RWPE2 (cell line): ENCODE measurements at regions not wholly inside any gene's neighbourhood (a gene's known extent, or its start where the extent isn't known, plus 50 kb on each side); places are given as distances from the start of the nearest gene placed in this dataset.

ENCODE experiments used
- ATAC-seq: fragments of 200-7000 bp; cut with Tn5 transposase; 3 replicates; pipeline ENCODE4 v1.9.1; 2021; ENCODE audit warnings: low read depth
- DNase-seq: peaks from one replicate; pipeline ENCODE4 v3.0.0-alpha.2; 2020; ENCODE audit warnings: low spot score
- H3K27ac ChIP-seq: fragments of 450-650 bp; 2 replicates; pipeline ENCODE4 v1.5.1; 2017; ENCODE audit warnings: mild to moderate bottlenecking; ENCODE audit not compliant: poor library complexity, severe bottlenecking
- H3K27me3 ChIP-seq: fragments of 250-450 bp; sonication (Bioruptor Pico); 2 replicates; pipeline ENCODE4 v1.5.1; 2021; ENCODE audit warnings: mild to moderate bottlenecking, moderate library complexity; ENCODE audit not compliant: insufficient read depth, poor library complexity, severe bottlenecking
- H3K36me3 ChIP-seq: fragments of 250-450 bp; sonication (Bioruptor Pico); 2 replicates; pipeline ENCODE4 v1.5.1; 2020; ENCODE audit warnings: low read depth, mild to moderate bottlenecking, moderate library complexity
- H3K4me1 ChIP-seq: fragments of 250-450 bp; sonication (Bioruptor Pico); 2 replicates; pipeline ENCODE4 v1.5.1; 2021; ENCODE audit warnings: mild to moderate bottlenecking, moderate library complexity; ENCODE audit not compliant: insufficient read depth, poor library complexity, severe bottlenecking
- H3K4me3 ChIP-seq: fragments of 250-450 bp; sonication (Bioruptor Pico); 2 replicates; pipeline ENCODE4 v1.5.1; 2021; ENCODE audit warnings: mild to moderate bottlenecking, moderate library complexity; ENCODE audit not compliant: severe bottlenecking
- H3K9me3 ChIP-seq: fragments of 250-450 bp; sonication (Bioruptor Pico); 2 replicates; pipeline ENCODE4 v1.5.1; 2021; ENCODE audit warnings: mild to moderate bottlenecking, moderate library complexity; ENCODE audit not compliant: severe bottlenecking
- TF ChIP-seq, protein P1 (sequence below): fragments of 450-650 bp; IDR thresholded peaks from one replicate; pipeline ENCODE4 v1.5.1; 2017; ENCODE audit warnings: mild to moderate bottlenecking, moderate library complexity; ENCODE audit not compliant: poor library complexity, severe bottlenecking

DNA sequence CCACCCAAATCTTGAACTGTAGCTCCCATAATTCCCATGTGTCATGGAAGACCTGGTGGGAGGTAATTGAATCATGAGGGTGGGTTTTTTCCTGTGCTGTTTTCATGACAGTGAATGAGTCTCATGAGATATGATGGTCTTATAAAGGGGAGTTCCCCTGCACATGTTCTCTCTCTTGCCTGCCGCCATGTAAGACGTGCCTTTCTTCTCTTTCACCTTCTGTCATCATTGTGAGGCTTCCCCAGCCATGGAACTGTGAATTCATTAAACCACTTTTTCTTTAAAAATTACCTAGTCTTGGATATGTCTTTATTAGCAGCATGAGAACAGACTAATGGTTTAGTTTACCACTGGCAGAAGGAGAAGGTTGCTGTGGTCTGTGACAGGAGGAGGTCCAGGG, 111.5 kb upstream of the RAB18 start:
- H3K36me3 ChIP-seq = no peaks in the 10 kb centered on the region
- H3K4me3 ChIP-seq = no peak overlapping the region
- TF ChIP-seq, protein P1, sequence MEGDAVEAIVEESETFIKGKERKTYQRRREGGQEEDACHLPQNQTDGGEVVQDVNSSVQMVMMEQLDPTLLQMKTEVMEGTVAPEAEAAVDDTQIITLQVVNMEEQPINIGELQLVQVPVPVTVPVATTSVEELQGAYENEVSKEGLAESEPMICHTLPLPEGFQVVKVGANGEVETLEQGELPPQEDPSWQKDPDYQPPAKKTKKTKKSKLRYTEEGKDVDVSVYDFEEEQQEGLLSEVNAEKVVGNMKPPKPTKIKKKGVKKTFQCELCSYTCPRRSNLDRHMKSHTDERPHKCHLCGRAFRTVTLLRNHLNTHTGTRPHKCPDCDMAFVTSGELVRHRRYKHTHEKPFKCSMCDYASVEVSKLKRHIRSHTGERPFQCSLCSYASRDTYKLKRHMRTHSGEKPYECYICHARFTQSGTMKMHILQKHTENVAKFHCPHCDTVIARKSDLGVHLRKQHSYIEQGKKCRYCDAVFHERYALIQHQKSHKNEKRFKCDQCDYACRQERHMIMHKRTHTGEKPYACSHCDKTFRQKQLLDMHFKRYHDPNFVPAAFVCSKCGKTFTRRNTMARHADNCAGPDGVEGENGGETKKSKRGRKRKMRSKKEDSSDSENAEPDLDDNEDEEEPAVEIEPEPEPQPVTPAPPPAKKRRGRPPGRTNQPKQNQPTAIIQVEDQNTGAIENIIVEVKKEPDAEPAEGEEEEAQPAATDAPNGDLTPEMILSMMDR = no peak
- no peaks in the 10 kb centered on the region for H3K27me3 ChIP-seq
- H3K9me3 ChIP-seq = no peaks in the 10 kb centered on the region
- H3K27ac ChIP-seq = peak overlapping the region; percentile 76
- ATAC-seq = no peak
- peaks cover 29% of the 10 kb centered on the region for H3K4me1 ChIP-seq
- no peak for DNase-seq

DNA sequence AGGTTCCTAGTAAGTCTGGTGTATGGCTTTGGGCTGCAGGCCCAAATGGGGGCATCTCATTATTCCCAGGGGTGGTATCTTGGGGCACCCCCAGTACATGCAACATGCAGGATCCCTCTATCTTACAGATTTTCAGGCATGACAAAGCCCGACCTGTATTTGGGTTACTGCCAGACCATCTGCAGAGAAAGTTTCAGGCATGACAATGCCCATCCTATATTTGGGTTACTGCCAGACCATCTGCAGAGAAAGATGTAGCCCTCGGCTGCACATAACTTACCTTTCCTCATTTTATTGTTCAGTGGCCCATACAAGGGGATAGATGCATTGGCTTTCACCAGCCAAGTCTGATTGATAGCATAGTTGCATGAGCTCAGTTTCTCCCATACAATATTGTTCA, 112.2 kb upstream of the RAB18 start:
- no peak for DNase-seq
- Histone ChIP-seq H3K9me3 (no peaks in the 10 kb centered on the region), H3K4me3 (no peak overlapping the region), H3K36me3 (no peaks in the 10 kb centered on the region), H3K27me3 (no peaks in the 10 kb centered on the region), H3K27ac (peak overlapping the region; percentile 76), H3K4me1 (peaks cover 29% of the 10 kb centered on the region)
- TF ChIP-seq, protein P1 = no peak
- ATAC-seq = peak; percentile 32

DNA sequence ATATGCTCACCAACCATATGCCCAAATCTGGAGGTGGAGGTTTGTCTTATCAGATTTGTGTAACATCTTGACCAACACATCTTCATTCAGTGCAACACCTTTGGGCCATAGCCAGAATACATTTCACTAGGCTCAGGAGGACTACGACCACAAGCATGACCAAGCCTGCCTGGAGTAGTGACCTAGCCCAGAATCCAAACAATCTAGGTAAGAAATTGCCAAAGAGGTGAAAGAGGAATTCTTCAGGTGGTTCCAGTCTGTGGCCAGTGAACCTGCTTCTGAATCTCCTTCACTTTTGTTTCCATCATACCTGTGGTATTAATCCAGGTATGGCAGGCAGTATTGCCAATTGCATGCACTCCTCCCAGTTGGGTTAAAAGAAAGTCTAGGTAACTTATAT, 112.8 kb upstream of the RAB18 start:
- TF ChIP-seq, protein P1 = no peak
- H3K36me3 ChIP-seq = no peaks in the 10 kb centered on the region
- peak overlapping the region; percentile 76 for H3K27ac ChIP-seq

GRCh38 chr10:27390681-27391080, 113.4 kb upstream of the RAB18 start:
- DNase-seq (peak; percentile 72), ATAC-seq (peak; percentile 87)
- Histone ChIP-seq H3K4me3 (no peak overlapping the region), H3K27me3 (no peaks in the 10 kb centered on the region), H3K4me1 (peaks cover 29% of the 10 kb centered on the region), H3K9me3 (no peaks in the 10 kb centered on the region), H3K36me3 (no peaks in the 10 kb centered on the region), H3K27ac (peak overlapping the region; percentile 76)
- TF ChIP-seq, protein P1 = no peak

More for the DNA sequence above, 112.8 kb upstream of the RAB18 start:
- H3K4me1 ChIP-seq = peaks cover 29% of the 10 kb centered on the region
- no peaks in the 10 kb centered on the region for H3K27me3 ChIP-seq
- no peaks in the 10 kb centered on the region for H3K9me3 ChIP-seq
- ATAC-seq = peak; percentile 74
- DNase-seq = peak; percentile 63
- no peak overlapping the region for H3K4me3 ChIP-seq

GRCh38 chr10:27388761-27389399, 115.2 kb upstream of the RAB18 start:
- H3K27me3 ChIP-seq = no peaks in the 10 kb centered on the region
- H3K36me3 ChIP-seq = no peaks in the 10 kb centered on the region
- ATAC-seq (no peak), DNase-seq (no peak)
- H3K4me1 ChIP-seq = peaks cover 33% of the 10 kb centered on the region
- no peaks in the 10 kb centered on the region for H3K9me3 ChIP-seq
- TF ChIP-seq, protein P1 = no peak
- H3K4me3 ChIP-seq = no peak overlapping the region
- H3K27ac ChIP-seq = no peak overlapping the region
